ENCODE measurements at regions not wholly inside any gene's neighbourhood (a gene's known extent, or its start where the extent isn't known, plus 50 kb on each side); places are given as distances from the start of the nearest gene placed in this dataset.

DNA sequence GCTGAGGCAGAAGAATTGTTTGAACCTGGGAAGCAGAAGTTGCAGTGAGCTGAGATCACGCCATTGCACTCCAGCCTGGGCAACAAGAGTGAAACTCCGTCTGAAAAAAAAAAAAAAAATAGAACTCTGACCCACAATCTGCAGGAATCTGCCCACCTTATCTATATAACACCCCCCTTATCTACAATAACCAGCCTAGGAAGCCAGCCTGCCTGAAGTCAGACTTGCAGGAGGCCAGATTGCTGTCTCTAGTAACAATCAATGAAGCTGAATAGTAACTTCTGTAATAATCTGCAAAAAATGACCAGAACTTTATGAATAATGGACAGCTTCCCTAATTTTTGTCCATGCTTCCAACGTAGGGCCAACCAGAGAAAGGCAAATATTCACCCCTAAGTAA is 352.5 kb downstream of the CD83 start:
- Histone ChIP-seq H3K4me3 (replicated peaks in 1 of 3; ENCODE audit: insufficient read depth in 1 of 3, low read depth in 2 of 3, low read length in 3 of 3) (no peak overlapping the region), H3K36me3 (replicated peaks in 1 of 2; ENCODE audit: control insufficient read depth in 1 of 2, insufficient read depth in 2 of 2, low read length in 2 of 2) (no peaks in the 10 kb centered on the region), H3K9ac (ENCODE audit: insufficient read depth, low read depth, low read length) (no peak overlapping the region), H2AFZ (ENCODE audit: low read length) (no peak overlapping the region), H4K20me1 (ENCODE audit: insufficient read depth, low read length) (no peaks in the 10 kb centered on the region), H3K9me3 (ENCODE audit: low read length) (peaks cover 13% of the 10 kb centered on the region; the same call in 1 of the 2 replicates), H3K4me2 (ENCODE audit: low read depth, low read length) (no peak overlapping the region), H3K4me1 (ENCODE audit: insufficient read depth, low read length) (no peaks in the 10 kb centered on the region), H3K27me3 (ENCODE audit: control insufficient read depth in 1 of 2, insufficient read depth in 2 of 2, low read length in 2 of 2) (no peaks in the 10 kb centered on the region), H3K27ac (ENCODE audit: extremely low read length, insufficient read depth, low read length) (no peak overlapping the region), H3K79me2 (ENCODE audit: insufficient read depth, low read length) (no peaks in the 10 kb centered on the region)
- no TSS peak for BruUV-seq (replicated peaks)
- intact Hi-C loops (cut with micrococcal nuclease; ENCODE audit: unreplicated experiment) (no loop called here), in situ Hi-C loops (cut with HindIII; ENCODE audit: extremely low pct_ligation_motif_present, low pct_unique_long_range_greater_than_20kb) (no loop called here)
- ATAC-seq = no peak
- ChIA-PET POLR2A (no interaction called here), CTCF (ENCODE audit: low intra/inter-chr PET ratio, low total read pairs) (no interaction called here)
- 12% methylated on average over 3 of the region's 3 CpGs for WGBS (ENCODE audit: low lambda C conversion rate)
- FAIRE-seq = no peak
- TF ChIP-seq CHD2 (IDR thresholded peaks at IDR 0.05; ENCODE audit: low read depth, low read length) (no peak), ZNF850 (CRISPR knock-in tag; conservative IDR thresholded peaks at IDR 0.05) (no peak), PTBP1 (IDR thresholded peaks at IDR 0.05; ENCODE audit: low read depth, low read length, poor library complexity, severe bottlenecking) (no peak), HNF4A (CRISPR knock-in tag; IDR thresholded peaks at IDR 0.05) (no peak)
- TF ChIP-seq, protein P1, sequence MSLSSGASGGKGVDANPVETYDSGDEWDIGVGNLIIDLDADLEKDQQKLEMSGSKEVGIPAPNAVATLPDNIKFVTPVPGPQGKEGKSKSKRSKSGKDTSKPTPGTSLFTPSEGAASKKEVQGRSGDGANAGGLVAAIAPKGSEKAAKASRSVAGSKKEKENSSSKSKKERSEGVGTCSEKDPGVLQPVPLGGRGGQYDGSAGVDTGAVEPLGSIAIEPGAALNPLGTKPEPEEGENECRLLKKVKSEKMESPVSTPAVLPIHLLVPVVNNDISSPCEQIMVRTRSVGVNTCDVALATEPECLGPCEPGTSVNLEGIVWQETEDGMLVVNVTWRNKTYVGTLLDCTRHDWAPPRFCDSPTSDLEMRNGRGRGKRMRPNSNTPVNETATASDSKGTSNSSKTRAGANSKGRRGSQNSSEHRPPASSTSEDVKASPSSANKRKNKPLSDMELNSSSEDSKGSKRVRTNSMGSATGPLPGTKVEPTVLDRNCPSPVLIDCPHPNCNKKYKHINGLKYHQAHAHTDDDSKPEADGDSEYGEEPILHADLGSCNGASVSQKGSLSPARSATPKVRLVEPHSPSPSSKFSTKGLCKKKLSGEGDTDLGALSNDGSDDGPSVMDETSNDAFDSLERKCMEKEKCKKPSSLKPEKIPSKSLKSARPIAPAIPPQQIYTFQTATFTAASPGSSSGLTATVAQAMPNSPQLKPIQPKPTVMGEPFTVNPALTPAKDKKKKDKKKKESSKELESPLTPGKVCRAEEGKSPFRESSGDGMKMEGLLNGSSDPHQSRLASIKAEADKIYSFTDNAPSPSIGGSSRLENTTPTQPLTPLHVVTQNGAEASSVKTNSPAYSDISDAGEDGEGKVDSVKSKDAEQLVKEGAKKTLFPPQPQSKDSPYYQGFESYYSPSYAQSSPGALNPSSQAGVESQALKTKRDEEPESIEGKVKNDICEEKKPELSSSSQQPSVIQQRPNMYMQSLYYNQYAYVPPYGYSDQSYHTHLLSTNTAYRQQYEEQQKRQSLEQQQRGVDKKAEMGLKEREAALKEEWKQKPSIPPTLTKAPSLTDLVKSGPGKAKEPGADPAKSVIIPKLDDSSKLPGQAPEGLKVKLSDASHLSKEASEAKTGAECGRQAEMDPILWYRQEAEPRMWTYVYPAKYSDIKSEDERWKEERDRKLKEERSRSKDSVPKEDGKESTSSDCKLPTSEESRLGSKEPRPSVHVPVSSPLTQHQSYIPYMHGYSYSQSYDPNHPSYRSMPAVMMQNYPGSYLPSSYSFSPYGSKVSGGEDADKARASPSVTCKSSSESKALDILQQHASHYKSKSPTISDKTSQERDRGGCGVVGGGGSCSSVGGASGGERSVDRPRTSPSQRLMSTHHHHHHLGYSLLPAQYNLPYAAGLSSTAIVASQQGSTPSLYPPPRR (CRISPR knock-in tag; IDR thresholded peaks at IDR 0.05; ENCODE audit: borderline replicate concordance) = no peak
- no peak for DNase-seq (ENCODE audit: low spot score)

Measured in HepG2 (cell line).